IPS DF 6.9 (cell line): ENCODE measurements at regions not wholly inside any gene's neighbourhood (a gene's known extent, or its start where the extent isn't known, plus 50 kb on each side); places are given as distances from the start of the nearest gene placed in this dataset.
"Not testable (repeated sequence)": the region's sequence is repeated elsewhere in the genome, so short reads cannot be mapped to it uniquely, and the experiment has no call there.

ENCODE experiments used
- DNase-seq: peaks from one replicate; pipeline ENCODE4 v3.0.0-alpha.2; 2013; ENCODE audit warnings: low read depth, low spot score
- H3K27ac ChIP-seq: one replicate; pipeline ENCODE4 v1.5.1; 2013; ENCODE audit warnings: low read length, control low read depth
- H3K27me3 ChIP-seq: 2 replicates; pipeline ENCODE4 v1.6.1; 2013; ENCODE audit warnings: mild to moderate bottlenecking, low read length; ENCODE audit not compliant: control insufficient read depth, insufficient read depth
- H3K36me3 ChIP-seq: 2 replicates; pipeline ENCODE4 v1.6.1; 2013; ENCODE audit warnings: low read length; ENCODE audit not compliant: control insufficient read depth, insufficient read depth
- H3K4me1 ChIP-seq: 2 replicates; pipeline ENCODE4 v1.6.1; 2013; ENCODE audit warnings: low read length; ENCODE audit not compliant: control insufficient read depth, insufficient read depth
- H3K4me3 ChIP-seq: 2 replicates; pipeline ENCODE4 v1.5.1; 2013; ENCODE audit warnings: mild to moderate bottlenecking, low read length
- H3K9me3 ChIP-seq: 2 replicates; pipeline ENCODE4 v1.6.1; 2013; ENCODE audit warnings: low read length, inconsistent platforms; ENCODE audit not compliant: control insufficient read depth, insufficient read depth
- WGBS: extraction: QIAGEN DNeasy Blood & Tissue Kit; methylation state at CpG from one replicate; pipeline ENCODE4 v1.1.7; 2013; ENCODE audit warnings: mixed read lengths, missing lambda C conversion rate; ENCODE audit not compliant: insufficient read length, insufficient coverage; 5-methylcytosine and 5-hydroxymethylcytosine counted together

GRCh38 chrX:43436517-43436916 lies 219.6 kb upstream of the MAOA start:
- H3K4me1 ChIP-seq = no peaks in the 10 kb centered on the region
- no CpG with 5 or more reads among the region's 2 CpGs for WGBS
- no peaks in the 10 kb centered on the region for H3K27me3 ChIP-seq

GRCh38 chrX:43446752-43447151 lies 209.3 kb upstream of the MAOA start:
- no peaks in the 10 kb centered on the region for H3K36me3 ChIP-seq
- H3K27ac ChIP-seq = no peak overlapping the region
- H3K4me3 ChIP-seq = no peak overlapping the region
- H3K9me3 ChIP-seq = no peaks in the 10 kb centered on the region
- WGBS = no CpG with 5 or more reads among the region's 2 CpGs
- DNase-seq = no peak
- no peaks in the 10 kb centered on the region for H3K4me1 ChIP-seq
- H3K27me3 ChIP-seq = no peaks in the 10 kb centered on the region

More at GRCh38 chrX:43436517-43436916, 219.6 kb upstream of the MAOA start:
- H3K36me3 ChIP-seq = no peaks in the 10 kb centered on the region
- no peak overlapping the region for H3K4me3 ChIP-seq
- no peaks in the 10 kb centered on the region for H3K9me3 ChIP-seq
- no peak overlapping the region for H3K27ac ChIP-seq
- DNase-seq = no peak

- no peaks in the 10 kb centered on the region; the same call in 1 of the 2 replicates for H3K9me3 ChIP-seq
- no peak overlapping the region for H3K4me3 ChIP-seq
- no peaks in the 10 kb centered on the region for H3K4me1 ChIP-seq
- no peaks in the 10 kb centered on the region for H3K27me3 ChIP-seq
- H3K27ac ChIP-seq = no peak overlapping the region
- H3K36me3 ChIP-seq = no peaks in the 10 kb centered on the region
- WGBS = no CpG with 5 or more reads among the region's 1 CpG
- DNase-seq = no peak
These were observed 207.4 kb upstream of the MAOA start for GRCh38 chrX:43448688-43449087.

- H3K27ac ChIP-seq = no peak overlapping the region
- H3K9me3 ChIP-seq = no peaks in the 10 kb centered on the region; the same call in 1 of the 2 replicates
- peak; percentile 29 for DNase-seq
- no peaks in the 10 kb centered on the region for H3K36me3 ChIP-seq
- H3K4me1 ChIP-seq = no peaks in the 10 kb centered on the region
- WGBS = no CpG with 5 or more reads among the region's 4 CpGs
- no peaks in the 10 kb centered on the region for H3K27me3 ChIP-seq
- H3K4me3 ChIP-seq = no peak overlapping the region
These were observed 205.7 kb upstream of the MAOA start for GRCh38 chrX:43450355-43450754.

- not testable (repeated sequence) for H3K9me3 ChIP-seq, H3K27me3 ChIP-seq, H3K4me3 ChIP-seq, H3K36me3 ChIP-seq, H3K4me1 ChIP-seq, H3K27ac ChIP-seq, DNase-seq
- no CpG with 5 or more reads among the region's 4 CpGs for WGBS
These were observed 204.0 kb upstream of the MAOA start for GRCh38 chrX:43451976-43452686.

GRCh38 chrX:43456063-43456462 lies 200.0 kb upstream of the MAOA start:
- Histone ChIP-seq H3K36me3 (no peaks in the 10 kb centered on the region), H3K4me3 (no peak overlapping the region), H3K4me1 (no peaks in the 10 kb centered on the region), H3K9me3 (no peaks in the 10 kb centered on the region; the same call in 1 of the 2 replicates), H3K27me3 (no peaks in the 10 kb centered on the region), H3K27ac (no peak overlapping the region)
- no peak for DNase-seq
- WGBS = no CpG with 5 or more reads among the region's 3 CpGs

GRCh38 chrX:43456906-43457305 lies 199.2 kb upstream of the MAOA start:
- Histone ChIP-seq H3K4me1 (no peaks in the 10 kb centered on the region), H3K27ac (no peak overlapping the region), H3K27me3 (no peaks in the 10 kb centered on the region), H3K36me3 (no peaks in the 10 kb centered on the region), H3K9me3 (no peaks in the 10 kb centered on the region; the same call in 1 of the 2 replicates), H3K4me3 (no peak overlapping the region)
- no CpG with 5 or more reads among the region's 2 CpGs for WGBS
- no peak for DNase-seq

- Histone ChIP-seq H3K27me3 (no peaks in the 10 kb centered on the region), H3K27ac (no peak overlapping the region), H3K36me3 (no peaks in the 10 kb centered on the region), H3K9me3 (no peaks in the 10 kb centered on the region), H3K4me3 (no peak overlapping the region), H3K4me1 (no peaks in the 10 kb centered on the region)
- no peak for DNase-seq
- WGBS = no CpG with 5 or more reads among the region's 8 CpGs
These were observed 188.4 kb upstream of the MAOA start for GRCh38 chrX:43467608-43468234.

- Histone ChIP-seq H3K27ac (no peak overlapping the region), H3K27me3 (no peaks in the 10 kb centered on the region), H3K4me1 (no peaks in the 10 kb centered on the region), H3K36me3 (no peaks in the 10 kb centered on the region), H3K4me3 (no peak overlapping the region), H3K9me3 (no peaks in the 10 kb centered on the region)
- WGBS = no CpG with 5 or more reads among the region's 2 CpGs
- DNase-seq = no peak
These were observed 186.6 kb upstream of the MAOA start for GRCh38 chrX:43469391-43470054.

- no peak overlapping the region for H3K27ac ChIP-seq
- no peaks in the 10 kb centered on the region for H3K9me3 ChIP-seq
- no peak for DNase-seq
- H3K36me3 ChIP-seq = no peaks in the 10 kb centered on the region
- no peaks in the 10 kb centered on the region for H3K27me3 ChIP-seq
- WGBS = no CpG with 5 or more reads among the region's 2 CpGs
- no peaks in the 10 kb centered on the region for H3K4me1 ChIP-seq
- no peak overlapping the region for H3K4me3 ChIP-seq
These were observed 181.8 kb upstream of the MAOA start for GRCh38 chrX:43474321-43474720.
